Spleen (tissue), 11 donors: ENCODE measurements at regions not wholly inside any gene's neighbourhood (a gene's known extent, or its start where the extent isn't known, plus 50 kb on each side); places are given as distances from the start of the nearest gene placed in this dataset.

Experiments
- DNase-seq: peaks from one replicate; pipeline ENCODE4 v3.0.0-alpha.2; 2020
- H3K27ac ChIP-seq, 8 donors: fragments of 200-600 bp; sonication (generic) in 7 of 8; 1 replicate in 4 of 8; 2 replicates in 4 of 8; pipeline versions ENCODE4 v1.5.0 to v1.8.0; 2016 to 2021; ENCODE audit warnings: inconsistent platforms in 4 of 8, mild to moderate bottlenecking in 4 of 8, moderate library complexity in 1 of 8
- H3K27me3 ChIP-seq, 7 donors: fragments of 200-600 bp; sonication (generic) in 6 of 7; replicated peaks in 1 of 7; 1 replicate in 4 of 7; 2 replicates in 3 of 7; pipeline versions ENCODE4 v1.5.0 to v1.8.0; 2016 to 2021; ENCODE audit warnings: inconsistent platforms in 3 of 7, mild to moderate bottlenecking in 1 of 7
- H3K36me3 ChIP-seq, 6 donors: fragments of 200-600 bp; sonication (generic) in 5 of 6; 1 replicate in 4 of 6; 2 replicates in 2 of 6; pipeline versions ENCODE4 v1.5.0 to v1.8.0; 2016 to 2021; ENCODE audit warnings: inconsistent platforms in 2 of 6
- H3K4me1 ChIP-seq, 6 donors: fragments of 200-600 bp; sonication (generic) in 5 of 6; 1 replicate in 3 of 6; 2 replicates in 3 of 6; pipeline versions ENCODE4 v1.5.0 to v1.8.0; 2016 to 2021; ENCODE audit warnings: inconsistent platforms in 3 of 6
- H3K4me3 ChIP-seq, 8 donors: fragments of 200-600 bp; sonication (generic) in 7 of 8; 1 replicate in 4 of 8; 2 replicates in 4 of 8; pipeline versions ENCODE4 v1.5.0 to v1.8.0; 2016 to 2021; ENCODE audit warnings: inconsistent platforms in 4 of 8, mild to moderate bottlenecking in 4 of 8, moderate library complexity in 2 of 8
- H3K9me3 ChIP-seq, 8 donors: fragments of 200-600 bp; sonication (generic) in 7 of 8; 1 replicate in 4 of 8; 2 replicates in 4 of 8; pipeline versions ENCODE4 v1.5.0 to v1.8.0; 2016 to 2021; ENCODE audit warnings: inconsistent platforms in 4 of 8
- CTCF ChIP-seq, 11 experiments: fragments of 200-600 bp in 7 of 11; fragments of 450-650 bp in 4 of 11; sonication (generic) in 4 of 11; IDR thresholded peaks in 8 of 11; conservative IDR thresholded peaks in 3 of 11; 1 replicate in 7 of 11; 2 replicates in 4 of 11; pipeline versions ENCODE4 v1.4.0 to v1.8.0; 2016 to 2021; ENCODE audit warnings: antibody characterized with exemption in 11 of 11, inconsistent platforms in 4 of 11, mild to moderate bottlenecking in 1 of 11
- POLR2A ChIP-seq, 3 donors: fragments of 450-650 bp; IDR thresholded peaks; one replicate each; pipeline ENCODE4 v1.5.1; 2017; ENCODE audit warnings: antibody characterized with exemption in 3 of 3, mild to moderate bottlenecking in 1 of 3
- POLR2AphosphoS5 ChIP-seq, 3 donors: sonication (generic); formaldehyde crosslinking; IDR thresholded peaks; one replicate each; pipeline ENCODE4 v1.5.1; 2017; ENCODE audit warnings: antibody characterized with exemption in 3 of 3
- WGBS, 5 donors: extraction: QIAGEN DNeasy Blood & Tissue Kit in 3 of 5; methylation state at CpG; one replicate each; pipeline versions ENCODE4 v1.1.5 to v1.1.7; 2013 to 2018; 5-methylcytosine and 5-hydroxymethylcytosine counted together
- intact Hi-C: fragments of 100-400 bp; cut with DNase I; formaldehyde crosslinking; loops from one replicate; pipeline ENCODE4 v1.15.0; 2023; ENCODE audit warnings: low total_unique reads
- donor health status: healthy with polysubstance abuse.
- donor health status: DM: no; HTN: no; CAD: no; lungs with moderate emphysema.
- donor health status: DM: no; HTN: no; CAD: no.
- donor health status: Bipolar disorder and iron deficiency.
- donor health status: healthy.
- donor health status: DM: no; HTN: no; CAD: no.
- donor health status: DM: yes; HTN: yes; CAD: no.

GRCh38 chr2:123415678-123416077, 609.4 kb upstream of the CNTNAP5 start:
- Histone ChIP-seq H3K9me3 (peaks cover 0 to 4% (median 0%) of the 10 kb centered on the region in 8 donors), H3K4me3 (no peak overlapping the region), H3K27me3 (no peaks in the 10 kb centered on the region), H3K36me3 (no peaks in the 10 kb centered on the region), H3K27ac (no peak overlapping the region), H3K4me1 (no peaks in the 10 kb centered on the region)
- intact Hi-C loops = no loop called here
- WGBS, 5 donors = 80 to 90% (median 85%) methylated on average over 2 of the region's 2 CpGs
- TF ChIP-seq POLR2A (IDR thresholded peaks at IDR 0.05) (no peak), POLR2AphosphoS5 (IDR thresholded peaks at IDR 0.05) (no peak)
- no peak for DNase-seq

GRCh38 chr2:123419976-123420375, 605.1 kb upstream of the CNTNAP5 start:
- Histone ChIP-seq H3K4me1 (no peaks in the 10 kb centered on the region), H3K27ac (no peak overlapping the region), H3K36me3 (no peaks in the 10 kb centered on the region), H3K27me3 (no peaks in the 10 kb centered on the region), H3K9me3 (peaks cover 0 to 11% (median 0%) of the 10 kb centered on the region in 8 donors), H3K4me3 (no peak overlapping the region)
- no peak for DNase-seq
- intact Hi-C loops = no loop called here
- TF ChIP-seq CTCF (IDR thresholded peaks at IDR 0.05 in 8 of 11, conservative IDR thresholded peaks at IDR 0.05 in 3 of 11) = no peak
- TF ChIP-seq POLR2AphosphoS5 (IDR thresholded peaks at IDR 0.05) = no peak
- no peak for TF ChIP-seq POLR2A (IDR thresholded peaks at IDR 0.05)

GRCh38 chr2:123434546-123435395, 590.3 kb upstream of the CNTNAP5 start:
- Histone ChIP-seq H3K27me3 (no peaks in the 10 kb centered on the region), H3K9me3 (peaks cover 0 to 5% (median 0%) of the 10 kb centered on the region in 8 donors), H3K4me3 (no peak overlapping the region), H3K27ac (no peak overlapping the region), H3K36me3 (no peaks in the 10 kb centered on the region), H3K4me1 (no peaks in the 10 kb centered on the region)
- 91 to 97% (median 93%) methylated on average over 6 of the region's 6 CpGs for WGBS, 5 donors
- peak; percentile 18 for DNase-seq
- TF ChIP-seq POLR2AphosphoS5 (IDR thresholded peaks at IDR 0.05) = no peak
- no peak for TF ChIP-seq CTCF (IDR thresholded peaks at IDR 0.05 in 8 of 11, conservative IDR thresholded peaks at IDR 0.05 in 3 of 11)
- no peak for TF ChIP-seq POLR2A (IDR thresholded peaks at IDR 0.05)
- intact Hi-C loops = no loop called here

- intact Hi-C loops = no loop called here
- DNase-seq = no peak
- TF ChIP-seq POLR2AphosphoS5 (IDR thresholded peaks at IDR 0.05) = no peak
- no peak for TF ChIP-seq POLR2A (IDR thresholded peaks at IDR 0.05)
- no peak for TF ChIP-seq CTCF (IDR thresholded peaks at IDR 0.05 in 8 of 11, conservative IDR thresholded peaks at IDR 0.05 in 3 of 11)
- WGBS, 5 donors = 45 to 78% (median 61%) methylated on average over 1 of the region's 1 CpG
- Histone ChIP-seq H3K9me3 (peaks cover 0 to 12% (median 0%) of the 10 kb centered on the region in 8 donors), H3K27me3 (no peaks in the 10 kb centered on the region), H3K36me3 (no peaks in the 10 kb centered on the region), H3K4me1 (no peaks in the 10 kb centered on the region), H3K27ac (no peak overlapping the region), H3K4me3 (no peak overlapping the region)
These were observed 586.8 kb upstream of the CNTNAP5 start for GRCh38 chr2:123438251-123438650.
